GM03348 (cell line): ENCODE measurements at regions not wholly inside any gene's neighbourhood (a gene's known extent, or its start where the extent isn't known, plus 50 kb on each side); places are given as distances from the start of the nearest gene placed in this dataset.

Experiments
- DNase-seq: peaks from one replicate; pipeline ENCODE4 v3.0.0; 2012; ENCODE audit warnings: low spot score

DNA sequence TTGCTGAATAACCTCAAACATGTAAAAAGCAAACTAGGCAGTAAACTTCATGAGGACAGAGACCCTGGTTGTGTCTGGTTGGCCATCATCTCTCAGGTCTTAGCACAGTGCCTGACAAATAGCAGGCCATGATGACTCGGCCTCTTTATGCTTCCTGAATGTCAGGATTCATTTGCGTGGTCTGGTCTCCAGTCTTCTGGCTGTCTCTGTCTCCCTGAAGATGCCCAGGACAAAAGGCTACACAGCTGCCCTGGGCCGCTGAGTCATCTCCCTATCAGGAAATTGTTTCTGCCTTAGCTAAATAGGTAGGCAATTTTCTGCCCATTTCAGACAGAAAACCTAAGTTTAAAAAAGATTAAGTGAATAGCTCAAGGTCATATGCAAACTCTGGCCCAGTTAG, 84.1 kb upstream of the FNDC3A start:
- DNase-seq, result no peak

DNA sequence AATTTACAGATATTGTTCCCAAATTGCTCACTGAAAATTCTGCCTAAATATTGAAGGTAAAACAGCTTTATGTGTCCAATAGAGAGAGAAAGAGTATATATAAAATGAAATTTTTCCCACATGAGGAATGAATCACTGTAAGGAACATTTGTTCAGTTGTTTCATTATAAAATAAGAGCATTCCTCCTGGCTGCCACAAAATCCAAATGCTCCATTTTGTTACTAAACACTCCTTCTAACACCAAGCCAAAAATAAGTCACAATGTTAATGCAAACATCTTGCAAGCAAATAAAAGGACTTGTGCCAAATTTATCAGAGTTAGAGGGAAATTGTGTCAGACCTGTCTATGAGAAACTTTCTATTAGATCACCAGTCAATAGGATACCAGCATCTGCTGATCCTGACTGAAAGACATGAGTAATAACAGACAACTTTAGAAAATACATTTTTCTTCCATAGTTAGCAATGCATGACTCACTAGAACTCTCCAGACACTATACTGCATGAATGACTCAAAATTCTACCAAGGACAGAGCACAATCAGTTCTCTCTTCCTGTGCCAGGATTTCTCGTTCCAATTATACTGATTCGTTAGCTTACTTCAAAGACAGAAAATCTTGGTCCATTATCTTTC, 83.5 kb upstream of the FNDC3A start:
- DNase-seq, result peak; percentile 76

DNA sequence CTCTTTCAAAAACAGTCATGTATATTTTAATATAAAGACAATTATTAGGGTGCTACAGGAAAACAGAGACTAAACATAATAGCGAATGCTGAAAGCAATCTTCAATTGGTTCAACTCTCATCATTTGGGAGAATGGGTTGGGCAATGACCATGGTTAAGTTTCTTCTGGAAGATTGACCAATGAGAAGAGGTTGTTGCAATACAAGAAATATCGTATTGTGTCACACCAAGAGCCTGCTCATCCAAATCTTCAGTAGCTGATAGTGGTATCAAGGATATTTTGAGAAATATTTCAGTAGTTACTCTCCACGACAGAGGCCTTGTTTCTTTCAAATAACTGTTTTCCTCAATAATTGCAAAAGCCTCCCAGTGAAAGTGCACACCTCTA, 83.0 kb upstream of the FNDC3A start:
- no peak for DNase-seq

DNA sequence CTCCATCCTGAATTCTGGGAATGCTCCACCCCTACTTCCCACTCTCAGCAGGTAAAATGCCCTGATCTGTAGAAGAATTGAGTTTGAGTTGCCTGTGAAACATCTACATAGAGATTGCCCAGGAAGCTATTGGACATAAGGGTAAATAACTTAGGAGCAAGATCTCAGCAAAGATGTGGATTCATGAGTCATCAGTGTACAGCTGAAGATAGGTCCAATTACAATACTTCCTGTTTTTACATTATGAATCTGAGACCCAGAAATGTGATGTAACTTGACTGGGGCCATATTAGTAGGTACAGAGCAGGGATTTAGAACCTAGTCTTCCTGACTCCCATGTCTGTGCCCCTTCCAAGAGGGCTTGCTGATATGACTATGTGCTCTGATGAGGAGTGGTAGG, 79.4 kb upstream of the FNDC3A start:
- no peak for DNase-seq

DNA sequence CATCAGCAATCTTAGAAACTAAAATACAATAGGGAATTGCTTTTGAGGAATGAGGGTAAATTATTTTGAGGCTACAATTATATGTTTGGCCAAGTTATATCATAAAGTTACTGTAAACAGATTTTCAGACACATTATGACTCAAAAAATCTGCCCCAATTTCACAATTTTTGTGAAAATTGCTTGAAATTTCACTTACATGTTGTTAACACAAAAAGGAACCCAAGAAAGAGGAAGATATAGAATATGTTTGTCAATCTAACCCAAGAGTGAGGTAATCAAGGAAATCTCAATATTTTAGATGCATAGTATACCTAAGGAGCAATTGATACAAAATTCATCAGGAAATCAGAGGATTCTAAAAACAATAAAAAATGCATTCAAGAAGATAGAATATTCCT, 73.9 kb upstream of the FNDC3A start:
- DNase-seq, result no peak

DNA sequence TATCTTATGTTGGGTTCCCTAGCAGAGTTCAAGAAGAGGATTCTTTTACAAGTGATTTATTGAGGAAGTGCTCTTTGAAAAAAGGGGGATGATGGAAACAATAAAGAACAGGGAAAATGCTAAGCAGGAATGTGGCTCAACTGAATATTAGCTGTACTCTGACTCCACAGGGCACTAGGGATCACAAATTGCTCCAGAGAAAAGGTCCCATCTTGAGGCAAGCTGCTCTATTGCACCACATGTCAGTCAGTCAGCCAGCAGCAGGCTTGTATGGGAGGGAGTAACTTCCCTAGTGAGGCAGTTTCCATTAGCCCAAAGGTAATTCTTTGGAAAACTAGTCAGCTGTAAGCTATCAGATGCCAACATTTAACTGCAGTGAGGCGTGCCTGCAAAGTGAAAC, 73.3 kb upstream of the FNDC3A start:
- no peak for DNase-seq

DNA sequence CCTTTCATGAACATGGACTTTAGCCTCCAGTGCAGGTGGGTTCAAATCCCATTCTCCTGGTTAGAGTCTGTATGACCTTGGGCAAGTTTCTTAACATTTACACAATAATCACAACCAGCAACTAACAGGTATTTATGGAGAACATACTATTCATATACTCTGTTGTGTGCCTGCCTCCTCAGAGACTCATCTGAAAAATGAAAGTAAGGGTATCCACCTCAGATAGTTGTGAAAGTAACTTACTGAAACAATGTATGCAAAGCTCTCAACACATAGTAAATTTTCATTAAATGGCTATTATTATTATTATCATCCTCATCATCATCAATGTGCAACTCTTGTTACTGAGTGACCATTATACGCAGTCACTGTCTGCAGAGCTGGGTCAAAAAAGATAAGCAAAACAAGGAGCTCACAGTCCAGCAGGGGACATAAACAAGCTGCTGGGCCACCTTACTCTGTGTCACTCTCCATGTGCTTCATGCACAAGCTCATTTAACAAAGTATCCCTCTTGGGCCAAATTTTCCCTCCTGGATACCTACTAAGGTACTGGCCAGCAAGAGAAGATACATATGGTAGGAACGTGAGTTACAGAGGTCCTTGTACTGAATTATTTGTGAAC, 70.9 kb upstream of the FNDC3A start:
- DNase-seq, result no peak

DNA sequence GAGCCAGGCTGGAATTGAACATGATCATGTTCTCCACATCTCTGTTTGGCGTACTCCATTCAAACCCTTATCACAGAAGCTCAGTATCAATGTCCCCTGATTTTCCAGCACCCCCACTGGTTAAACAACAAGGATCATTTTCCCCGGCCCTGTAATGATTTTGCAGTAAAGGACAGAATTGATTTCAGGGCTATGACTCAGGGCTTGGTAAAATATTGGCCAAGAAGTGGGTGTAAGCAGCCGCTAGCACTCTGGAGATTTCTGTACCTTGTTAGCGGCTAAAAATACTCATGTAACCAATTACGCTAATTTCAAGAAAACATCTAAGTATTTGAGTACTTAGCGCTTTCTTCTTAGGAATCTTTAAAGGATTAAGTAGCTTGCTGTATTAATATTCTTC, 69.5 kb upstream of the FNDC3A start:
- DNase-seq, result no peak

DNA sequence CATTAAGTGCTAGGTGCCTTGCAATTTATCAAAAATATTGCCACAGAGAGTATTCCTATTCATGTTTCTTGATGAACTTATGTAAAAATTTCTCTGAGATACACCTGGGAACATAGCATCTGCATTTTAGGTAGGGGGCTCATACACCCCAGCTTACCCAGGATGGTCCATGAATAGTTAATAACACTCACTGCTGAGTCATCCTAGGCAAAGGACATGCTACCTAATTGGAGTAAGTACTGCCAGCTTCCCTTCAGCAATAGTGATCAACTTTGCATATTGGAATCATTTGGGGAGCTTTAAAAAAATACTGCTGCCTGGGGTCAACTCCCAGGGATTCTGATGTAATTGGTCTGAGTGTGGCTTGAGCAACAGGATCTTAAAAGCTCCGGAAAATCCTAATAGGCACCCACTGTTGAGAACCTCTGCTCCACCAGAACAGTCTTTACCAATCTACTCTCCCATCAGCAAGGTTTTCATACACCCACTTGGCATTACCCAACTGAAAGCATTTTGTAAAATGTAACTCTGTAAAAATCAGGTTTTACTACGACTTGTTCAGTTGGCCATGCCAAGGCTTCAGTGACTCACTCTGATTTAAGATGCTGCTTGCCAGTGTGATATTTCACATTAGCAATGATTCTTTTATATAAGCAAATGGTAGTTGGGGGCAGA, 67.2 kb upstream of the FNDC3A start:
- DNase-seq, result no peak

DNA sequence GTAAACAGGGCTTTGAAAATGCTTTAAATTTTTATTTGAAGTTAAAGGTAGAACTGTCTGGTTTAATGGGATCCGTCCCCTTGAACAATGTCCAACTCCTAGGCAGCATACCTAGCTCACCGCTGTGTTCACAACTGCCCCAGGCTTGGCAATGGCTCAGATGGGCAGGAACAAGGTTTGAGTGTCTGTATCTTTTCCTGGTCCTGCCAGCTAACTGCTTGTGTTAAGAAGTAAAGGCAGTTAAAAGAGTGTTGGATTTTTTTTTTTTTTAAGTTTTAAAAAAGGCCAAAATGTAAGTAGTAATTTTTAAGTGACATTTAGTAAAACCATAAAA, 66.7 kb upstream of the FNDC3A start:
- DNase-seq, result no peak

DNA sequence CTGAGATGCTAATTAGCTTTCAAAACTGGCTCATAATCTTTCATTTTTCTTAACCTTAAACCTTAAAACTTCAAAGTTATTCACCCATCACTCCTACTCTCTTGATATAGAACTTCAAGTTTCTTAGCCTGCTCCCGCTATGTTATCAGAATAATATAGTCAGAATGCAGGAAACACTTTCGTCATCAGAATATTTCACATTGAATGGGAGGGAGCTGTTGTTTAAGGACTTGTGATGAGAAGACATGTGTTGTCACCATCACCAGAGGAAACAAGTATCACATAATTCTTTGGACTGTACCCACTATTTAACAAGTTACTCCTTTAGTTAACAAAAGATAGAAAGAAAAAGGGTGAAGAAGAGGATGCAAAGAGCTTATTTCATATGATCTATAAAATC, 65.0 kb upstream of the FNDC3A start:
- no peak for DNase-seq

DNA sequence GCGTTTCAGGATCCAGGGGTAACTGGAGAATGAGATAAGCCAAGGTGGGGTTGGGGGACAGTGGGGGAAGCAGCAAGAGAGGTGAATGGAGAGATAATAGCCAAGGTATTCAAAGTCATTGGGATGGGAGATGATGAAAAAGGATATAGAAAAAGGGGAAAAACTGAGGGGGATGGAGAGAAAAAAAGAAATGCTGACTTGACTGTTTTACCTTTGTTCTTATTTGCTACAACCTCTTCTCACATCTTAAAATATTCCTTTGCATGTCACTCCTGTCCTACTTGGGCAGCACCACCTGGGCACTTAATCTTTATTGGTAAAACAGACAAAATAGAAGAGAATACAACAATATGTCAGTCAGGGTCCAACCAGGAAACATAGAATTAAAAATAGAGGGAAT, 56.0 kb upstream of the FNDC3A start:
- DNase-seq, result no peak

DNA sequence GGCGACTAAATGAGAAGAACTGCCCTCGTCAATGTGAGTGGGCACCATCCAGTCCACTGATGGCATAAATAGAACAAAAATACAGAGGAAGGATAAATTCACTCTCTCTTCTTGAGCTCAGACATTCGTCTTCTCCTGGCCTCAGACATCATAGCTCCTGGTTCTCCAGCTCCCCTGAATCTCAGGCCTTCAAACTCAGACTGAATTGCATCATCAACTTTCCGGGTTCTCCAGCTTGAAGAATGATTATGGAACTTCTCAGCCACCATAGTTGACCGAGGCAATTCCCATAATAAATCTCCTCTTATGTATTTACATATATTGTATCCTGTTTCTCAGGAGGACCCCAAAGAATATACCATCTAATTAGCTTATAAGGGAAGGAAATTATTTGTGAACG, 55.0 kb upstream of the FNDC3A start:
- no peak for DNase-seq

DNA sequence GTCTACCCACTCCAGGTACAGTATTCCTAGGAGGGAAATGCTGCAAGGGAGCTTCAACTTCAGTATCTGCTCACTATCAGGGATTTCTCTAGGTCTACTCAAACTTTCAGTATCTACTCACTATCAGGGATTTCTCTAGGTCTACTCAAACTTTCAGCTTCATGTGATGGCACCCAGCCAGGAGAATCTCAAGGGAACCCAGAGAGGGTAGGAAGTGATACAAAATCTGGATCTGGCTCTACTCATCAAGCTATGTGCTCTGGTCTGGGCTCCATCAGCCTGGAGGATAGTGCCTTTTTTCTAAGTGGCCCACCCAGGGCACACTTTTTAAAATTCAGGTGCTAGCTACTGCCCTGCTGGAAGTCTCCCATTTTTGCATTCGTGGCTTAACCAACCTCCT, 52.3 kb upstream of the FNDC3A start:
- no peak for DNase-seq

DNA sequence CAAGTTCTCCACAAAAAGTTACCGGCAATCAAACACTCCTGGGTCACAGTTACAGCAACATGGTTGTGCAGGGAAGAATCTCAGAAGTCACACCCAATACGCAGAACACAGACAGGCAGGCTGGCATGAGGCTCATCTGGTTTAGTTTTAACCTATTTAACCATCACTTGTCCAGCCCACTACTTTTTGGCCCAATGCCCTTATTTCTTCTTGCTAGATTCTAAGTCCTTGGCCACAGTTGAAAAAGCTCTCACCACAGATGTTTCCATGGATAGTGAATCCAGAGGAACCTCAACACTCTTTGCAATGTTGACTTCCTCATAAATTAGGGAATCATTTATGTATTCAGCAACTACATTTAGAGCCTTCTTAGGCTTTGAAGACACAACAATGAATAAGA, 50.7 kb upstream of the FNDC3A start:
- no peak for DNase-seq
